Fibroblast of peridontal ligament (primary cell): ENCODE measurements at regions not wholly inside any gene's neighbourhood (a gene's known extent, or its start where the extent isn't known, plus 50 kb on each side); places are given as distances from the start of the nearest gene placed in this dataset.
A peak's percentile ranks its signal among the peaks of the same experiment; 100 is the strongest.

Experiments used
- DNase-seq: peaks from one replicate; pipeline ENCODE4 v3.0.0-alpha.2; 2010; ENCODE audit errors: extremely low read depth

- DNase-seq: peak; percentile 48
Observed at GRCh38 chr7:39890411-39890810, 59.6 kb upstream of the CDK13 start.

- no peak for DNase-seq
Observed at GRCh38 chr7:39891894-39892293, 58.2 kb upstream of the CDK13 start.

DNA sequence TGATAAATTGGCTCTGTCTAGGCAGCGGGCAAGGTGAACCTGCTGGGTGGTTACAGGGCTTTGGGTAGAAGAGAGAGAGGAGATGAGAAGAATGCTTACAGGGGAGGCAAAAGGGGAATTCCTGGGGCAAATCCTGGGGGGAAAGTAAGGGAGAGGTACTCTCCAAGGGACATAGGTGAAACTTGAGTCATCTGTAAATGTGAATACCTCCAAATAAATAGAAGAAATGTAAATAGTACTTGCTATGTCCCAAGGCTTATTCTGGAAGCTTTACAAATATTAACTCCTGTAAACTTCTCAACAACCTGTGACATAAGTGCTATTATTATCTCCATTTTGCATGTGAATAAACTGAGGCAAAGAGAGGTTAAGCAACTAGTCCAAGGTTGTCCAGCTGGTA, 57.7 kb upstream of the CDK13 start:
- no peak for DNase-seq

DNA sequence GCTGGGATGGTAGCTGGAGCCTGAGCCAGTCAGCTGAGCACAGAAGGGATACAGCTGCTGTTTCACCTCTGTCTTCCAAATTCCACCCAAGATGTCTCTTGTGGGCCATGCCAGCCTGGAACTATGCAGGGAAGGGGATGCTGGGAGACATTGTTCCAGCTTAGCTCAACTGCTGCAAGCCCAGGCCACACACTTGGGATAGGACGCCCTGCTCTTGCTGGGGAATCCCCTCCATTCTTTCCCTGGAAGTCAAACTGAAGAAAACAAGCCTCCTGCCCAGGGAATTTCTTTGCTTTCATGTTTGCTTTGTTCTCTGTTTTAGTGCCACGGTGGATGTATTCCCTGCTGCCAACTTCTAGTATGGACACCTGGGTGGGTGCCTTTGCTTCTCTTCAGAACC, 55.2 kb upstream of the CDK13 start:
- DNase-seq: peak; percentile 9

GRCh38 chr7:39896840-39897239, 53.2 kb upstream of the CDK13 start:
- no peak for DNase-seq

GRCh38 chr7:39898867-39899266, 51.2 kb upstream of the CDK13 start:
- DNase-seq: no peak
